SK-N-SH (cell line): ENCODE measurements at regions not wholly inside any gene's neighbourhood (a gene's known extent, or its start where the extent isn't known, plus 50 kb on each side); places are given as distances from the start of the nearest gene placed in this dataset.

ENCODE experiments used
- CTCF ChIA-PET: fragments of 300-600, 350-600 bp; formaldehyde crosslinking; extraction: SDS; loops from one replicate; lab custom pipeline; 2021; lab: Yijun Ruan, JAX
- POLR2A ChIA-PET: fragments of 350-600 bp; sonication (Branson Sonifier 250); formaldehyde crosslinking; extraction: SDS; loops from one replicate; lab custom pipeline; 2020; ENCODE audit warnings: antibody characterized with exemption, inconsistent platforms; lab: Yijun Ruan, JAX
- DNase-seq: peaks from one replicate; pipeline ENCODE4 v3.0.0; 2012
- H2AFZ ChIP-seq: fragments of 200-600 bp; sonication (generic); 2 replicates; pipeline ENCODE4 v1.8.1; 2016; ENCODE audit warnings: antibody characterized with exemption, mild to moderate bottlenecking, low read depth
- H3F3A ChIP-seq: fragments of 200-600 bp; sonication (generic); replicated peaks from 2 replicates; pipeline ENCODE3; 2016; ENCODE audit warnings: antibody characterized with exemption, mild to moderate bottlenecking; ENCODE audit not compliant: insufficient read depth
- H3K27ac ChIP-seq, 2 experiments: fragments of 200-500 bp in 1 of 2; fragments of 200-600 bp in 1 of 2; sonication (Bioruptor generic) in 1 of 2; sonication (generic), shearing (Covaris generic) in 1 of 2; 2 replicates each; pipeline versions ENCODE4 v1.5.1 to v1.6.1; 2014 to 2016; ENCODE audit warnings: low read depth in 2 of 2, inconsistent platforms in 1 of 2, low read length in 1 of 2, mild to moderate bottlenecking in 1 of 2, mixed read lengths in 1 of 2
- H3K27me3 ChIP-seq: fragments of 200-600 bp; sonication (generic), shearing (Covaris generic); 2 replicates; pipeline ENCODE4 v1.6.1; 2016; ENCODE audit warnings: mixed run types; ENCODE audit not compliant: insufficient read depth
- H3K36me3 ChIP-seq, 2 experiments: fragments of 200-500 bp in 1 of 2; fragments of 200-600 bp in 1 of 2; sonication (Bioruptor generic) in 1 of 2; sonication (generic) in 1 of 2; replicated peaks in 1 of 2; 2 replicates each; pipeline versions ENCODE3 to v1.5.1; 2014 to 2016; ENCODE audit warnings: low read length in 1 of 2, mild to moderate bottlenecking in 1 of 2; ENCODE audit not compliant: insufficient read depth in 2 of 2, control insufficient read depth in 1 of 2
- H3K4me1 ChIP-seq, 2 experiments: fragments of 200-500 bp in 1 of 2; fragments of 200-600 bp in 1 of 2; sonication (Bioruptor generic) in 1 of 2; sonication (generic), shearing (Covaris generic) in 1 of 2; 2 replicates each; pipeline versions ENCODE4 v1.5.1 to v1.6.1; 2014 to 2016; ENCODE audit warnings: low read depth in 1 of 2, low read length in 1 of 2, mixed run types in 1 of 2; ENCODE audit not compliant: insufficient read depth in 2 of 2, control insufficient read depth in 1 of 2
- H3K4me2 ChIP-seq: fragments of 200-600 bp; sonication (generic), shearing (Covaris generic); 2 replicates; pipeline ENCODE4 v1.6.1; 2017; ENCODE audit warnings: mixed run types
- H3K4me3 ChIP-seq, 2 experiments: fragments of 200-500 bp in 1 of 2; fragments of 200-600 bp in 1 of 2; sonication (Bioruptor generic) in 1 of 2; sonication (generic), shearing (Covaris generic) in 1 of 2; 2 replicates each; pipeline versions ENCODE4 v1.5.1 to v1.8.1; 2014 to 2016; ENCODE audit warnings: low read depth in 2 of 2, inconsistent platforms in 1 of 2, low read length in 1 of 2, mild to moderate bottlenecking in 1 of 2, mixed read lengths in 1 of 2, moderate library complexity in 1 of 2
- H3K79me2 ChIP-seq: fragments of 200-600 bp; sonication (generic); 2 replicates; pipeline ENCODE4 v1.8.1; 2017; ENCODE audit warnings: mild to moderate bottlenecking; ENCODE audit not compliant: insufficient read depth
- H3K9ac ChIP-seq: fragments of 200-600 bp; sonication (generic); 2 replicates; pipeline ENCODE4 v1.6.1; 2017; ENCODE audit warnings: mixed run types
- H3K9me2 ChIP-seq: fragments of 200-600 bp; sonication (generic); 2 replicates; pipeline ENCODE4 v1.6.1; 2017; ENCODE audit warnings: mixed run types
- H3K9me3 ChIP-seq: fragments of 200-600 bp; sonication (generic); 2 replicates; pipeline ENCODE4 v1.6.1; 2017; ENCODE audit warnings: mixed run types, mild to moderate bottlenecking, moderate library complexity
- H4K20me1 ChIP-seq: fragments of 200-600 bp; sonication (generic); 2 replicates; pipeline ENCODE4 v1.6.1; 2017; ENCODE audit warnings: mild to moderate bottlenecking, mixed run types; ENCODE audit not compliant: insufficient read depth
- CHD2 ChIP-seq: fragments of 150-350 bp; IDR thresholded peaks from 2 replicates; pipeline ENCODE4 v1.6.1; 2018; ENCODE audit warnings: low read length; ENCODE audit not compliant: partially characterized antibody
- CTCF ChIP-seq: fragments of 200-600 bp; sonication (generic); IDR thresholded peaks from 2 replicates; pipeline ENCODE4 v1.6.1; 2017; ENCODE audit warnings: antibody characterized with exemption, mild to moderate bottlenecking, moderate library complexity
- EP300 ChIP-seq, 2 experiments: IDR thresholded peaks; 2 replicates each; pipeline versions ENCODE4 v1.4.0 to v1.6.1; 2012; ENCODE audit warnings: borderline replicate concordance in 1 of 2, low read depth in 1 of 2, low read length in 1 of 2
- FOXM1 ChIP-seq: IDR thresholded peaks from 2 replicates; pipeline ENCODE4 v1.4.0; 2012; ENCODE audit warnings: low read depth, mild to moderate bottlenecking
- MXI1 ChIP-seq: IDR thresholded peaks from 2 replicates; pipeline ENCODE4 v1.6.1; 2012; ENCODE audit warnings: mild to moderate bottlenecking, low read depth, low read length, improper control_type of control experiment
- NFIC ChIP-seq: IDR thresholded peaks from 2 replicates; pipeline ENCODE4 v1.4.0; 2012; ENCODE audit warnings: borderline replicate concordance
- PBX3 ChIP-seq: IDR thresholded peaks from 2 replicates; pipeline ENCODE4; 2012
- POLR2AphosphoS5 ChIP-seq: IDR thresholded peaks from 2 replicates; pipeline ENCODE4 v1.6.1; 2012; ENCODE audit warnings: low read depth, low read length
- RAD21 ChIP-seq: IDR thresholded peaks from 2 replicates; pipeline ENCODE4 v1.6.1; 2012; ENCODE audit warnings: mild to moderate bottlenecking, low read length
- RXRA ChIP-seq: IDR thresholded peaks from 2 replicates; pipeline ENCODE4 v1.4.0; 2012; ENCODE audit warnings: low read depth, mild to moderate bottlenecking, borderline replicate concordance
- SIN3A ChIP-seq: IDR thresholded peaks from 2 replicates; pipeline ENCODE4 v1.6.1; 2012; ENCODE audit warnings: low read depth, mild to moderate bottlenecking, low read length, moderate library complexity, borderline replicate concordance
- SMC3 ChIP-seq: IDR thresholded peaks from 2 replicates; pipeline ENCODE4 v1.6.1; 2012; ENCODE audit warnings: low read depth, low read length, improper control_type of control experiment
- TCF12 ChIP-seq: IDR thresholded peaks from 2 replicates; pipeline ENCODE4 v1.4.0; 2012
- WGBS: methylation state at CpG from one replicate; pipeline ENCODE4 v1.1.6; 2017; ENCODE audit warnings: low lambda C conversion rate; 5-methylcytosine and 5-hydroxymethylcytosine counted together
- TF ChIP-seq, protein P1 (sequence below): IDR thresholded peaks from 2 replicates; pipeline ENCODE4 v1.4.0; 2012; ENCODE audit warnings: low read depth, borderline replicate concordance
- TF ChIP-seq, protein P2 (sequence below): fragments of 150-350 bp; IDR thresholded peaks from 2 replicates; pipeline ENCODE4 v1.6.1; 2017; ENCODE audit warnings: antibody characterized with exemption, low read length, low read depth, borderline replicate concordance

DNA sequence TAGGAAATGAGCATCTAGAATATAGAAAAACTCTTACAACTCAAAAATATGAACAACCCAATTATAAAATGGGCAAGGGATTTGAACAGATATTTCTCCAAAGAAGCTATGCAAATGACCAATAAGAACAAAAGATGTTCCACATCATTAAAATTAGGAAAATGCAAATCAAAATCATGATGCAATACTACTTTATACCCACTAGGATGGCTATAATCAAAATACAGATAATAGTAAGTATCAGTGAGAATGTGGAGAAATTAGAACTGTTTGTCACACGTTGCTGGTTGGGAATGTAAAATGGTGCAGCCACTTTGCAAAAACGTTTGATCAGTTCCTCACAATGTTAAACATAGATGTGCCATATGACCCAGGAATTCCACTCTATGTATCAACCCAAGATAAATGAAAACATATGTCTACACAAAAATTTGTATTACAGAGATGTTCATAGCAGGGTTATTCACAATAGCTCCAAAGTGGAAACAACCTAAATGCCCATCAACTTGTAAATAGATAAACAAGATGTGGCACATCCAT, 558.4 kb downstream of the SLC4A3 start:
- no peaks in the 10 kb centered on the region for H3K4me1 ChIP-seq
- H3K4me2 ChIP-seq: no peak overlapping the region
- no peak overlapping the region for H2AFZ ChIP-seq
- TF ChIP-seq, protein P1, sequence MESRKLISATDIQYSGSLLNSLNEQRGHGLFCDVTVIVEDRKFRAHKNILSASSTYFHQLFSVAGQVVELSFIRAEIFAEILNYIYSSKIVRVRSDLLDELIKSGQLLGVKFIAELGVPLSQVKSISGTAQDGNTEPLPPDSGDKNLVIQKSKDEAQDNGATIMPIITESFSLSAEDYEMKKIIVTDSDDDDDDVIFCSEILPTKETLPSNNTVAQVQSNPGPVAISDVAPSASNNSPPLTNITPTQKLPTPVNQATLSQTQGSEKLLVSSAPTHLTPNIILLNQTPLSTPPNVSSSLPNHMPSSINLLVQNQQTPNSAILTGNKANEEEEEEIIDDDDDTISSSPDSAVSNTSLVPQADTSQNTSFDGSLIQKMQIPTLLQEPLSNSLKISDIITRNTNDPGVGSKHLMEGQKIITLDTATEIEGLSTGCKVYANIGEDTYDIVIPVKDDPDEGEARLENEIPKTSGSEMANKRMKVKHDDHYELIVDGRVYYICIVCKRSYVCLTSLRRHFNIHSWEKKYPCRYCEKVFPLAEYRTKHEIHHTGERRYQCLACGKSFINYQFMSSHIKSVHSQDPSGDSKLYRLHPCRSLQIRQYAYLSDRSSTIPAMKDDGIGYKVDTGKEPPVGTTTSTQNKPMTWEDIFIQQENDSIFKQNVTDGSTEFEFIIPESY: no peak
- TF ChIP-seq CTCF (peak; percentile 24; the same call in 1 of the 2 replicates), SIN3A (no peak)
- WGBS: 13% methylated on average over 2 of the region's 2 CpGs
- H3K9me2 ChIP-seq: no peaks in the 10 kb centered on the region
- DNase-seq: no peak
- H3K9me3 ChIP-seq: no peaks in the 10 kb centered on the region
- H3K79me2 ChIP-seq: no peaks in the 10 kb centered on the region
- no peaks in the 10 kb centered on the region for H3K27me3 ChIP-seq
- no peak overlapping the region for H3K4me3 ChIP-seq
- H3F3A ChIP-seq: no peaks in the 10 kb centered on the region
- POLR2A ChIA-PET: no interaction called here
- no peaks in the 10 kb centered on the region for H4K20me1 ChIP-seq
- H3K27ac ChIP-seq: no peak overlapping the region
- no peak overlapping the region for H3K9ac ChIP-seq
- H3K36me3 ChIP-seq: no peaks in the 10 kb centered on the region
- CTCF ChIA-PET: no interaction called here

DNA sequence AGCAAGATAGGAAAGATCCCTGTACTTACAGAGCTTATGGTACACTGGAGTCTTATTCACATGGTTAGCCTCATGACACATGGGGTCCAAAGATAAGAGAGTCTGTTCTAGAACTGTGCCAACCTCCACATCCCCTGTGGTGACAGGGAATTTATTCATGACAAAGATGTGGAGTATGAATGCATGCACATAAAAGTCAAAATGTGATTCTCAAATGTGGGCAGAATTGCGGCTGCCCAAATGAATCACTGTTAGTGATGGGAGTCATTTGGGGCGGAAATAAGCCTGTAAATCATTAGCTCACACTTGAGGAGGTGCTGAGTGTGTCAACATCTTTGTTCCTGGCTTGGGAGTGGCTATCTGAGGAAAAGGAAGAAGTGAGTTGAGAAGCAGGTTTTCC, 560.6 kb downstream of the SLC4A3 start:
- no peaks in the 10 kb centered on the region for H3K9me3 ChIP-seq
- H3K4me3 ChIP-seq: no peak overlapping the region
- no peak for DNase-seq
- no peaks in the 10 kb centered on the region for H4K20me1 ChIP-seq
- no peaks in the 10 kb centered on the region for H3K9me2 ChIP-seq
- H3K27ac ChIP-seq: no peak overlapping the region
- no peaks in the 10 kb centered on the region for H3K79me2 ChIP-seq
- CTCF ChIA-PET: no interaction called here
- no peak overlapping the region for H2AFZ ChIP-seq
- no peaks in the 10 kb centered on the region for H3F3A ChIP-seq
- POLR2A ChIA-PET: no interaction called here
- H3K9ac ChIP-seq: no peak overlapping the region
- H3K4me2 ChIP-seq: no peak overlapping the region
- no peaks in the 10 kb centered on the region for H3K36me3 ChIP-seq
- TF ChIP-seq EP300 (IDR thresholded peaks at IDR 0.05; ENCODE audit: borderline replicate concordance in 1 of 2, low read depth in 1 of 2, low read length in 1 of 2) (no peak), MXI1 (no peak), NFIC (no peak), RXRA (no peak), POLR2AphosphoS5 (no peak), FOXM1 (no peak), PBX3 (no peak), TCF12 (no peak), SMC3 (no peak), RAD21 (no peak), CHD2 (no peak)
- TF ChIP-seq, protein P2, sequence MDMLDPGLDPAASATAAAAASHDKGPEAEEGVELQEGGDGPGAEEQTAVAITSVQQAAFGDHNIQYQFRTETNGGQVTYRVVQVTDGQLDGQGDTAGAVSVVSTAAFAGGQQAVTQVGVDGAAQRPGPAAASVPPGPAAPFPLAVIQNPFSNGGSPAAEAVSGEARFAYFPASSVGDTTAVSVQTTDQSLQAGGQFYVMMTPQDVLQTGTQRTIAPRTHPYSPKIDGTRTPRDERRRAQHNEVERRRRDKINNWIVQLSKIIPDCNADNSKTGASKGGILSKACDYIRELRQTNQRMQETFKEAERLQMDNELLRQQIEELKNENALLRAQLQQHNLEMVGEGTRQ: no peak
- TF ChIP-seq, protein P1: no peak
- H3K27me3 ChIP-seq: no peaks in the 10 kb centered on the region
- H3K4me1 ChIP-seq: no peaks in the 10 kb centered on the region
- WGBS: 32% methylated on average over 2 of the region's 2 CpGs
